ENCODE measurements at regions not wholly inside any gene's neighbourhood (a gene's known extent, or its start where the extent isn't known, plus 50 kb on each side); places are given as distances from the start of the nearest gene placed in this dataset.

- Histone ChIP-seq H3K4me1 (no peaks in the 10 kb centered on the region), H3K27ac (no peak overlapping the region), H3K27me3 (no peaks in the 10 kb centered on the region), H3K9me3 (no peaks in the 10 kb centered on the region), H3K4me3 (no peak overlapping the region), H3K36me3 (no peaks in the 10 kb centered on the region)
- no peak for TF ChIP-seq CTCF (IDR thresholded peaks at IDR 0.05)
- DNase-seq (ENCODE audit: low spot score): no peak
Observed at GRCh38 chr22:48428631-48429371, 1398.9 kb downstream of the BRD1 start.

- Histone ChIP-seq H3K27me3 (no peaks in the 10 kb centered on the region), H3K36me3 (no peaks in the 10 kb centered on the region), H3K4me1 (no peaks in the 10 kb centered on the region), H3K27ac (no peak overlapping the region), H3K4me3 (no peak overlapping the region), H3K9me3 (no peaks in the 10 kb centered on the region)
- no peak for TF ChIP-seq CTCF (IDR thresholded peaks at IDR 0.05)
- no peak for DNase-seq (ENCODE audit: low spot score)
Observed at GRCh38 chr22:48427731-48428211, 1399.9 kb downstream of the BRD1 start.

- Histone ChIP-seq H3K27ac (no peak overlapping the region), H3K27me3 (no peaks in the 10 kb centered on the region)
- DNase-seq (ENCODE audit: low spot score): no peak
Observed at GRCh38 chr22:48426466-48427380, 1401.0 kb downstream of the BRD1 start.

GRCh38 chr22:48425641-48426040 is 1402.0 kb downstream of the BRD1 start:
- no peaks in the 10 kb centered on the region for H3K36me3 ChIP-seq
- DNase-seq (ENCODE audit: low spot score): no peak
- no peak for TF ChIP-seq CTCF (IDR thresholded peaks at IDR 0.05)
- no peak overlapping the region for H3K4me3 ChIP-seq
- no peaks in the 10 kb centered on the region for H3K4me1 ChIP-seq
- no peaks in the 10 kb centered on the region for H3K27me3 ChIP-seq
- no peaks in the 10 kb centered on the region for H3K9me3 ChIP-seq
- no peak overlapping the region for H3K27ac ChIP-seq

More at GRCh38 chr22:48426466-48427380, 1401.0 kb downstream of the BRD1 start:
- Histone ChIP-seq H3K4me3 (no peak overlapping the region), H3K4me1 (no peaks in the 10 kb centered on the region), H3K9me3 (no peaks in the 10 kb centered on the region), H3K36me3 (no peaks in the 10 kb centered on the region)
- no peak for TF ChIP-seq CTCF (IDR thresholded peaks at IDR 0.05)

GRCh38 chr22:48425091-48425506 is 1402.6 kb downstream of the BRD1 start:
- TF ChIP-seq CTCF (IDR thresholded peaks at IDR 0.05): no peak
- no peaks in the 10 kb centered on the region for H3K27me3 ChIP-seq
- H3K36me3 ChIP-seq: no peaks in the 10 kb centered on the region
- no peak overlapping the region for H3K27ac ChIP-seq
- no peak overlapping the region for H3K4me3 ChIP-seq
- H3K9me3 ChIP-seq: no peaks in the 10 kb centered on the region
- H3K4me1 ChIP-seq: no peaks in the 10 kb centered on the region
- no peak for DNase-seq (ENCODE audit: low spot score)

Data from right atrium auricular region (tissue), 2 donors.